SJSA1 (cell line): ENCODE measurements at regions not wholly inside any gene's neighbourhood (a gene's known extent, or its start where the extent isn't known, plus 50 kb on each side); places are given as distances from the start of the nearest gene placed in this dataset.
A peak's percentile ranks its signal among the peaks of the same experiment; 100 is the strongest.

Experiments
- DNase-seq, 2 experiments: peaks; one replicate each; pipeline ENCODE4 v3.0.0-alpha.2; 2015 to 2020; ENCODE audit warnings: low spot score in 2 of 2, low read depth in 1 of 2
- H3K27ac ChIP-seq: fragments of 250-450 bp; sonication (Bioruptor Pico); 2 replicates; pipeline ENCODE4 v1.5.1; 2020; ENCODE audit warnings: mild to moderate bottlenecking, moderate library complexity
- H3K27me3 ChIP-seq: fragments of 250-450 bp; sonication (Bioruptor Pico); replicated peaks from 2 replicates; pipeline ENCODE4 v1.5.1; 2020; ENCODE audit warnings: mild to moderate bottlenecking, moderate library complexity
- H3K36me3 ChIP-seq: fragments of 250-450 bp; sonication (Bioruptor Pico); 2 replicates; pipeline ENCODE4 v1.5.1; 2020; ENCODE audit warnings: mild to moderate bottlenecking
- H3K4me1 ChIP-seq: fragments of 250-450 bp; sonication (Bioruptor Pico); replicated peaks from 2 replicates; pipeline ENCODE4 v1.6.1; 2021; ENCODE audit warnings: mild to moderate bottlenecking
- H3K4me3 ChIP-seq: fragments of 250-450 bp; sonication (Bioruptor Pico); 2 replicates; pipeline ENCODE4 v1.5.1; 2020; ENCODE audit warnings: mild to moderate bottlenecking
- H3K9me3 ChIP-seq: fragments of 250-450 bp; sonication (Bioruptor Pico); replicated peaks from 2 replicates; pipeline ENCODE4 v1.5.1; 2020; ENCODE audit warnings: mild to moderate bottlenecking

GRCh38 chr11:28673691-28674432 is 565.7 kb downstream of the METTL15 start:
- no peaks in the 10 kb centered on the region for H3K4me1 ChIP-seq
- no peak overlapping the region for H3K27ac ChIP-seq
- DNase-seq, result no peak
- no peaks in the 10 kb centered on the region for H3K9me3 ChIP-seq
- no peaks in the 10 kb centered on the region for H3K36me3 ChIP-seq
- H3K27me3 ChIP-seq, result no peaks in the 10 kb centered on the region
- H3K4me3 ChIP-seq, result no peak overlapping the region

GRCh38 chr11:28671274-28671673 is 563.1 kb downstream of the METTL15 start:
- Histone ChIP-seq H3K4me1 (no peaks in the 10 kb centered on the region), H3K27me3 (no peaks in the 10 kb centered on the region), H3K27ac (no peak overlapping the region), H3K4me3 (no peak overlapping the region), H3K36me3 (no peaks in the 10 kb centered on the region), H3K9me3 (no peaks in the 10 kb centered on the region)
- no peak for DNase-seq

GRCh38 chr11:28666632-28667031 is 558.4 kb downstream of the METTL15 start:
- H3K36me3 ChIP-seq, result no peaks in the 10 kb centered on the region
- H3K4me1 ChIP-seq, result no peaks in the 10 kb centered on the region
- DNase-seq, result no peak
- H3K27me3 ChIP-seq, result no peaks in the 10 kb centered on the region
- H3K4me3 ChIP-seq, result no peak overlapping the region
- no peaks in the 10 kb centered on the region for H3K9me3 ChIP-seq
- no peak overlapping the region for H3K27ac ChIP-seq

- no peaks in the 10 kb centered on the region for H3K36me3 ChIP-seq
- H3K4me1 ChIP-seq, result peaks cover 19% of the 10 kb centered on the region
- no peak overlapping the region for H3K4me3 ChIP-seq
- no peak overlapping the region for H3K27ac ChIP-seq
- no peak for DNase-seq
- no peaks in the 10 kb centered on the region for H3K9me3 ChIP-seq
- H3K27me3 ChIP-seq, result no peaks in the 10 kb centered on the region
These were observed 551.6 kb downstream of the METTL15 start for GRCh38 chr11:28659716-28660348.

- DNase-seq, result peak in 1 of 2 experiments; percentile 22
- no peaks in the 10 kb centered on the region for H3K27me3 ChIP-seq
- no peaks in the 10 kb centered on the region for H3K36me3 ChIP-seq
- H3K4me3 ChIP-seq, result no peak overlapping the region
- H3K27ac ChIP-seq, result no peak overlapping the region
- H3K4me1 ChIP-seq, result peaks cover 19% of the 10 kb centered on the region
- H3K9me3 ChIP-seq, result no peaks in the 10 kb centered on the region
These were observed 549.3 kb downstream of the METTL15 start for GRCh38 chr11:28657378-28658030.

GRCh38 chr11:28654191-28654590 is 546.0 kb downstream of the METTL15 start:
- no peak overlapping the region for H3K4me3 ChIP-seq
- H3K27me3 ChIP-seq, result no peaks in the 10 kb centered on the region
- peaks cover 25% of the 10 kb centered on the region for H3K4me1 ChIP-seq
- H3K36me3 ChIP-seq, result no peaks in the 10 kb centered on the region
- H3K9me3 ChIP-seq, result no peaks in the 10 kb centered on the region
- H3K27ac ChIP-seq, result no peak overlapping the region
- DNase-seq, result no peak

- peak in 1 of 2 experiments; percentile 10 for DNase-seq
These were observed 541.7 kb downstream of the METTL15 start for GRCh38 chr11:28649922-28650321.

GRCh38 chr11:28636566-28636965 is 528.4 kb downstream of the METTL15 start:
- Histone ChIP-seq H3K27me3 (no peaks in the 10 kb centered on the region), H3K9me3 (no peaks in the 10 kb centered on the region), H3K36me3 (no peaks in the 10 kb centered on the region), H3K4me3 (no peak overlapping the region), H3K4me1 (no peaks in the 10 kb centered on the region), H3K27ac (no peak overlapping the region)
- no peak for DNase-seq

More at GRCh38 chr11:28649922-28650321, 541.7 kb downstream of the METTL15 start:
- Histone ChIP-seq H3K27ac (no peak overlapping the region), H3K4me3 (no peak overlapping the region), H3K36me3 (no peaks in the 10 kb centered on the region), H3K27me3 (no peaks in the 10 kb centered on the region), H3K9me3 (no peaks in the 10 kb centered on the region), H3K4me1 (peaks cover 6% of the 10 kb centered on the region)

GRCh38 chr11:28636033-28636432 is 527.8 kb downstream of the METTL15 start:
- Histone ChIP-seq H3K27me3 (no peaks in the 10 kb centered on the region), H3K36me3 (no peaks in the 10 kb centered on the region), H3K9me3 (no peaks in the 10 kb centered on the region), H3K27ac (no peak overlapping the region), H3K4me1 (no peaks in the 10 kb centered on the region), H3K4me3 (no peak overlapping the region)
- no peak for DNase-seq

- Histone ChIP-seq H3K4me1 (no peaks in the 10 kb centered on the region), H3K27ac (no peak overlapping the region), H3K9me3 (no peaks in the 10 kb centered on the region), H3K4me3 (no peak overlapping the region), H3K36me3 (no peaks in the 10 kb centered on the region), H3K27me3 (no peaks in the 10 kb centered on the region)
- no peak for DNase-seq
These were observed 524.1 kb downstream of the METTL15 start for GRCh38 chr11:28632338-28632737.

GRCh38 chr11:28631148-28631547 is 523.0 kb downstream of the METTL15 start:
- DNase-seq, result no peak
- Histone ChIP-seq H3K4me3 (no peak overlapping the region), H3K27ac (no peak overlapping the region), H3K4me1 (no peaks in the 10 kb centered on the region), H3K27me3 (no peaks in the 10 kb centered on the region), H3K9me3 (no peaks in the 10 kb centered on the region), H3K36me3 (no peaks in the 10 kb centered on the region)

GRCh38 chr11:28629235-28629634 is 521.0 kb downstream of the METTL15 start:
- Histone ChIP-seq H3K36me3 (no peaks in the 10 kb centered on the region), H3K27me3 (no peaks in the 10 kb centered on the region), H3K27ac (no peak overlapping the region), H3K4me1 (no peaks in the 10 kb centered on the region), H3K9me3 (no peaks in the 10 kb centered on the region), H3K4me3 (no peak overlapping the region)
- no peak for DNase-seq

GRCh38 chr11:28628412-28628811 is 520.2 kb downstream of the METTL15 start:
- Histone ChIP-seq H3K27ac (no peak overlapping the region), H3K4me3 (no peak overlapping the region), H3K4me1 (no peaks in the 10 kb centered on the region), H3K36me3 (no peaks in the 10 kb centered on the region), H3K9me3 (no peaks in the 10 kb centered on the region), H3K27me3 (no peaks in the 10 kb centered on the region)
- no peak for DNase-seq

- Histone ChIP-seq H3K36me3 (no peaks in the 10 kb centered on the region), H3K4me3 (no peak overlapping the region), H3K27me3 (no peaks in the 10 kb centered on the region), H3K9me3 (no peaks in the 10 kb centered on the region), H3K27ac (no peak overlapping the region), H3K4me1 (no peaks in the 10 kb centered on the region)
- no peak for DNase-seq
These were observed 519.6 kb downstream of the METTL15 start for GRCh38 chr11:28627690-28628255.
